ENCODE measurements at regions not wholly inside any gene's neighbourhood (a gene's known extent, or its start where the extent isn't known, plus 50 kb on each side); places are given as distances from the start of the nearest gene placed in this dataset.
A peak's percentile ranks its signal among the peaks of the same experiment; 100 is the strongest.

DNA sequence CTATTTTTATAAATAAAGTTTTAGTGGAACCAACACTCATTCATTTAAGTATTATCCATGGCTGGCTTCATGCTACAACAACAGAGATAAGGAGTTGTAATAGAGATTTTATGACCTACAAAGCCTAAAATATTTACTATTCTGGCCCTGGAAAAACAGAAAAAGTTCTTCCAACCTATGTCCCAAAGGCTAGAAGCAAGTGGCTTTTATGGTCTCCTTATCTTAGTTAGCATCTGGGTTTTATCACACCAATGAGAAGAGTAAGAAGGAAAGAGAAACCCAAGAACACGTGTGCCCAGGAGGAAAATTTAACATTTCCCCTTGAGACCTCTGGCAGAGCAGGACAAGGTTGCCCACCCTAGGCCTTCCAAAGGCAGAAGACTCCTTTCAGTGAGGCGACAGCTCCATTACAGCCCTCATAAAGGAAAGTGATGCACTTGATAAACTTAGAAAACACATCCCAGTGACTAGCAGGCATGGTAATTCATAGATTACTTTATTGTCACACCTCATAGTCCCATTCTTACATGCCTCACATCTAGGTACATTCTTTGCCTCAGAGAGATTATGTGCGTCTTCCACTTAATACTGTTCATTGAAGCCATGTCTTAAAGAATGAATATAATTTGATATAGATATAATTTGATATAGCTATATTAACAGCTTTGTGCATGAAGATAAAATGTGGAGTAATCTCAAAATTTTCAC is 113.2 kb upstream of the ACP3 start:
- Histone ChIP-seq H3K4me3 (no peak overlapping the region), H3K9me3 (replicated peaks) (no peaks in the 10 kb centered on the region), H3K4me1 (replicated peaks) (no peaks in the 10 kb centered on the region), H3K27me3 (replicated peaks) (no peaks in the 10 kb centered on the region), H3K27ac (no peak overlapping the region), H3K36me3 (no peaks in the 10 kb centered on the region)
- no peak for DNase-seq (ENCODE audit: low read depth in 1 of 2, low spot score in 2 of 2)

DNA sequence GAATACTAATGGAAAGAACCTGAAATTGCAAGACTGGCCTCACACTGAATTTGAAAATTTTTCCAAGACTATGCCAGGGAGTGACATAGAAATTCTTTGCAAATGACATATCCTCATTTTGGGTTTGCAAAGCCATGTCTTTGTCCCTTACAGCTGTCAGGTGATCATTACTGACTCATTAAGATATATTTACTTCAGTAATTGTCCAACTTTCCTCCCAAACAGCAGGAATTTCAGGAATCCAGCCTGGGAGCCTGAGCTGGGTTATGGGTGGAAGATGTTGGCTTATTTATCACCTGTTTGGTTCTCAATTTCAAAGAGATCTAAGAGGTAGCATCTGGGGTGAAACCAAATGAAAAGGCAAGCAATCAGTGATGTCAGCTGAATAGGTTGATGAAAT is 111.6 kb upstream of the ACP3 start:
- H3K27ac ChIP-seq: no peak overlapping the region
- DNase-seq (ENCODE audit: low read depth in 1 of 2, low spot score in 2 of 2): no peak
- H3K36me3 ChIP-seq: no peaks in the 10 kb centered on the region
- H3K4me1 ChIP-seq (replicated peaks): no peaks in the 10 kb centered on the region
- no peaks in the 10 kb centered on the region for H3K9me3 ChIP-seq (replicated peaks)
- no peak overlapping the region for H3K4me3 ChIP-seq
- H3K27me3 ChIP-seq (replicated peaks): no peaks in the 10 kb centered on the region

DNA sequence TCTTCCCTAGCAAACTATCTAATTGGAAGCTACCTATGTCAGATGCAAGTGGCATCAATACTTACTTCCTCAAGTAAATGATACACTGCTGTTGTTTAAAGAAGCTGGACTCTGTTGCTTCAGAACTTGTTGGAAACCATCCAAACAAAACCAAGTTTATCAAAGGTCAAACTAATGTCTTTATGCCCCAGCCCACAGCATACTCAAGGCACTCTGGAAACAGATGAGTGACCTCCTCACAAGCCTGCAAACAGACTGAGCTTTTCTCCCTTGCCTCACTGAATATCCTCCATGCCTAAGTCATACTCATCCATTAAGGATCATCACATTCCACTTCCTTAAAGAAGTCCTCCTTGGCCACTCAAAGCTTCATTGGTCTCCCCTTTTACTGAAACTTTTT is 107.4 kb upstream of the ACP3 start:
- Histone ChIP-seq H3K27me3 (replicated peaks) (no peaks in the 10 kb centered on the region), H3K4me1 (replicated peaks) (no peaks in the 10 kb centered on the region), H3K27ac (no peak overlapping the region), H3K36me3 (no peaks in the 10 kb centered on the region), H3K9me3 (replicated peaks) (no peaks in the 10 kb centered on the region), H3K4me3 (no peak overlapping the region)
- no peak for DNase-seq (ENCODE audit: low read depth in 1 of 2, low spot score in 2 of 2)

DNA sequence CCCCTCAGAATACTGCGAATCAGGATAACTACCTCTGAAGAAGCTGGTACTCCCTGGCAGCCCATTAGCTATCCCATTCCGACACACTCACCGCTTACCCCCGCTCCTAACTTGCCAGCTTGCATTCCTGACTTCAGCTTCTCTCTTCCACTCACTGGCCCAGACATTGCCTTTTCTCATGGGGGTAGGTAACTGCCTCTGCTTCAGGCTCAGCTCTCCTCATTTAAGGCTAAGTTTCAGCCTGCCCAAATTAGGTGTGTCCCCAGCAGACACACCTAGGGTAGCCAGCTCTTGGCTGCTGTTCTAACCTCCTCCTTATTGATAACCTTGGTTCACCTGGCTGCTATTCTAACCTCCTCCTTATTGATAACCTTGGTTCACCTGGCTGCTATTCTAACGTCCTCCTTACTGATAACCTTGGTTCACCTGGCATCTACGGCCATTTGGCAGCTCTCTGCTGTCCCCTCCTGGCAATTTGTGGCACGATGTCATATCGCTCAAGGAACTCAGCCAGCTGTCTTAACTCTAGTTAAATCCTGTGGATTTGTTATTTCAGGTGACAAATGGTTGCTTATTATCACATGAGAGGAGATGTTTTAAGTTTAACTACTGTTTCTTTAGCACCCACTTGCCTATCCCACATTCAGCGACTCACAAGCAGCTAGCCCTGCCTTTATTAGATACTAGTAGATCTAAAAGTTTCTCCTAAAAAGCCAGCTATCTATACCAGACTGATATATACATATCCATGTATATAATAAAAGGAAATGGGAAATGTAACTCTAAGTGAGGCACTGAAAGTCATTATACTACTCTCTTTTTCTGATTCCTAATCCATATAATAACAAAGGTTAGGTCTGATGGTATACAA is 106.5 kb upstream of the ACP3 start:
- Histone ChIP-seq H3K27ac (no peak overlapping the region), H3K36me3 (no peaks in the 10 kb centered on the region), H3K4me3 (no peak overlapping the region), H3K27me3 (replicated peaks) (no peaks in the 10 kb centered on the region), H3K9me3 (replicated peaks) (no peaks in the 10 kb centered on the region), H3K4me1 (replicated peaks) (no peaks in the 10 kb centered on the region)
- DNase-seq (ENCODE audit: low read depth in 1 of 2, low spot score in 2 of 2): no peak

DNA sequence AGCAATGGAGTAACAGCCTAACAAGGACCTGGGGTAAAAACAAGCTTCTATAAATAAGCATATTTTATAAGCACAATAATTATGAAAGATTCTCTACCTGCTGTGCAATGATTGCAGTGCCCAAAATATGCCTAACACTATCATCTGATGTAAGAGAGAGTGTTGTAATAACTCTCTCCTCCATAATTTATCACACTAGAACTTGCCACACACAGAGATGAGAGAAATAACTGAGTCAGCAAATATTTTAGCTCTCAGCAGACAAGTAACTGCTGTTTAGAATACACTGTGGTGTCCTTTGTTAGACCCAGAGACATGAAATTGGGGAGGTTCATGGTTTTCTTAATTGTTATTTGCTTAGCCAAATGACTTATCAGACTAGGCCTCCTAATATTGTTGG is 105.3 kb upstream of the ACP3 start:
- Histone ChIP-seq H3K4me3 (no peak overlapping the region), H3K4me1 (replicated peaks) (no peaks in the 10 kb centered on the region), H3K36me3 (no peaks in the 10 kb centered on the region), H3K9me3 (replicated peaks) (no peaks in the 10 kb centered on the region), H3K27ac (no peak overlapping the region), H3K27me3 (replicated peaks) (no peaks in the 10 kb centered on the region)
- no peak for DNase-seq (ENCODE audit: low read depth in 1 of 2, low spot score in 2 of 2)

DNA sequence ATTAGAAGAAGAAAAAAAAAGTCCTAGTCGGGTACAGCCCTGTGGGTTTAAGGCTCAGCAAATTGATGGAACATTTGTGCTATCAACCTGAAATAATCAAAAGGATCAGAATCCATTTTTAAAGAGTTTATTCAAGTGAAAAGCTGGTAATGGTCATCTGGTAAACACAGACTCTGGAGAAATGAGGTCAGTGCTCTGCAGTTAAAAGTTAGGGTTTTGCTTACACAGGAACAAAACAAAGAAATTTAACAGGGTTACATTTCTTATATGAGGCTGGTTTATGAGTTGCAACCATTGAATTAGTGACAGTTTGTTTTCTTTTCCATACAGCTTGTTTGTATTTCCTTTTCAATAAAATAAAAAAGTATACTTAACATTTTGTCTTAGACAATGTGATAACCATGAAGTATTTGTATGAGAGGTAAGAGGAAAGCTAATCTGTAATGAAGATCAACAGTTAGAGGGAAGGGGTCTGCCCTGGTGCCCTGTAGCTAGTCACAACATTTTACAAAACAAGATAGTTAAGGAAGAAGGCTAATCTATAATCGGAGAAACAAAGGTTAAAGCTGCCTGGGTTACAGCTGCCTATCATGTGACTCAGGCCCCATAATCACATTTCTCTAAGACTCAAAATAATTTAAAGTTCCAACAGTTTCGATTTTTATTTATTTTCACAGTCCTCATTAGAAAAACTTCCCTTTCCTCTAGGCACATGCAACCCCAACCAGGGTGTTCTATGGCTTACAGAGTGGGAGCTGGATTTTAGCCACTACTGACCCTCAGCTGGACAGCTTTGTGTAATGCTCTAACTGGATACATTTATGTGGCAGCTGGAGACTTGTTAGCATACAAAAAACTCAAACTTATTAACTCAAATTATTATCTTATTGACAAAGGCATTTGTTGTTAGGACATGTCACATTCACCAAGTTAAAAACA is 98.1 kb upstream of the ACP3 start:
- Histone ChIP-seq H3K27me3 (replicated peaks) (no peaks in the 10 kb centered on the region), H3K9me3 (replicated peaks) (no peaks in the 10 kb centered on the region)
- DNase-seq (ENCODE audit: low read depth in 1 of 2, low spot score in 2 of 2): no peak

DNA sequence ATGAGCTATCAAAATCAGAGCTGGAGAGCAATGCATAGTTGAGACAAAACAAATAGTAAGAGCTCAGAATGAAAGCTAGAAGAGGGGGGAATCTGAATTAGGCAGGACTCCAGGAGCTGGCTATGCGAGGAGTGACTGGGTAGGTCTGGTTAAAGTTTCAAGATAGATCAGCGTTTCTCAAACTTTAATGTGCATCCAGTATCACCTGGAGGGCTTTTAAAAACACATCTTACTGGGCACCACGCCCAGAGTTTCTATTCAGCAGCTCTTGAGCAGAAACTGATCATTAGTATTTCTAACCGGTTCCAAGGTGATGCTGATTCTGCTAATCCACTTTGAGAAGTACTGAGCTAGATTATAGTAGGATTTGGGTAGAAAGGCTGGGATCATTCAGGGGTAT is 96.2 kb upstream of the ACP3 start:
- no peak overlapping the region for H3K27ac ChIP-seq
- H3K9me3 ChIP-seq (replicated peaks): no peaks in the 10 kb centered on the region
- DNase-seq (ENCODE audit: low read depth in 1 of 2, low spot score in 2 of 2): no peak
- no peaks in the 10 kb centered on the region for H3K27me3 ChIP-seq (replicated peaks)
- no peaks in the 10 kb centered on the region for H3K36me3 ChIP-seq
- H3K4me3 ChIP-seq: no peak overlapping the region
- no peaks in the 10 kb centered on the region for H3K4me1 ChIP-seq (replicated peaks)

More for the DNA sequence above, 98.1 kb upstream of the ACP3 start:
- no peaks in the 10 kb centered on the region for H3K4me1 ChIP-seq (replicated peaks)
- no peaks in the 10 kb centered on the region for H3K36me3 ChIP-seq
- no peak overlapping the region for H3K27ac ChIP-seq
- H3K4me3 ChIP-seq: no peak overlapping the region

DNA sequence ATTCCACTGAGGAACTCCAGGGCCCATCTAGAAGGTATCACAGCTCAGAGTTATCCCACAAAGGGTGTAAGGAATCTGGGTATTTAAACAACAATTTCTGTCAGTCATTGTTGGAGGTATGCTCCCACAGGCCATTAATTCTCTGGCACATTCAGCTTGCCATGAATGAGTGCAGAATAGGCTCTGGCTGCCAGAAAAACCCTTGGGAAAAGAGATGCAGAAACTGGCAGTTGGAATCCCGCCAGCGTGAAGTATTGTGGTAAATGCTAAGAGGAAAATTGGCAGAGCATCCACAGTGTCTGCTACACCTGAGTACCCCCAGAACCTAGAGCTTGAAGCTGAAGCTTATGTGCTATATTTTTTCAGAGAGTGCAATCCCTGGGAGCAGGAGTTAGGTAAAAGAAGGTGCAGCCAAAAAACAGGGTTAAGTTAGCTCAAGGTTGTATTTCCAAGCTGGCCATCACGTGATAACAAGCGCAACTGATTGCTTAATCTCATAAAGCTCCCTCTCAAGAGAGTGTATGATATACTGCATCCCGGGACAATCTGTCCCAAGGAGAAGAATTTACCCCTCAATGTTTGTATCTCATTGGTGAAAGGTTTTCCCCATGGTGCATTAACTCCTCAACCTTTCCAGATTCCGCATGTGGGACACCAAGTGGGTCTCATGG is 94.2 kb upstream of the ACP3 start:
- Histone ChIP-seq H3K36me3 (no peaks in the 10 kb centered on the region), H3K4me3 (no peak overlapping the region), H3K27ac (no peak overlapping the region), H3K4me1 (replicated peaks) (no peaks in the 10 kb centered on the region), H3K9me3 (replicated peaks) (no peaks in the 10 kb centered on the region), H3K27me3 (replicated peaks) (no peaks in the 10 kb centered on the region)
- DNase-seq (ENCODE audit: low read depth in 1 of 2, low spot score in 2 of 2): no peak

DNA sequence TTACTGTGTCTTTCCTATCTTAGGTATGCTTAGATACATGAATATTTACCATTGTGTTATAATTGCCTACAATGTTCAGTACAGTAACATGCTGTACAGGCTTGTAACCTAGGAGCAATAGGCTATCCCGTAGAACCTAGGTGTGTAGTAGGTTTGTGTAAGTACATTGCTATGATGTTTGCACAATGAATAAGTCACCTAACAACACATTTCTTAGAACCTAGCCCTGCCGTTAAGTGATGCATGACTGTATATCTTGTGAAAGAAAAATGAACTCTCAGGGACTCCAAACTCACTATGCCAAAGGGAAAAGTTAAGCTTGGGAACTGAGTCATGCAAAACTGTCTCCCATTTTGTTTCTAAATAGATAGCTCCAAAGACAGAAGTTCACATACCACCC is 91.5 kb upstream of the ACP3 start:
- Histone ChIP-seq H3K9me3 (replicated peaks) (no peaks in the 10 kb centered on the region), H3K4me1 (replicated peaks) (no peaks in the 10 kb centered on the region), H3K36me3 (no peaks in the 10 kb centered on the region), H3K4me3 (no peak overlapping the region), H3K27ac (no peak overlapping the region), H3K27me3 (replicated peaks) (no peaks in the 10 kb centered on the region)
- DNase-seq (ENCODE audit: low read depth in 1 of 2, low spot score in 2 of 2): no peak

DNA sequence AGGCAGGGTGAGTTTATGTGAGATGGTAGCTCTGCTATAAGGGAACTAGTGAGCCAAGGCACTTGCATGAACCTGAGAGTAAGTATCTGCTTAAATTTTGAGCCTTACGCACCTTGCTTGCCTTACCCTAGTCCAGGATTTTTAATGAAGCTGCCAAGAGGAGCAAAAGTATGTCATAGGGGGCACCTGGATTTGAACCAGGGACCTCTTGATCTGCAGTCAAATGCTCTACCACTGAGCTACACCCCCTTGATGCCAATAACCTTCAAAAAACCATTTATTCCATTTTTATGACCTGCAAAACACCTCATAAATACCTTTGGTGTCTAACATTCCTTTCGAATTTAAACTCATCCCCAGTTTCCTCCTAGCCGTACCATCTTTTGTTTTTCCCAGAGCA is 88.3 kb upstream of the ACP3 start:
- no peak overlapping the region for H3K27ac ChIP-seq
- DNase-seq (ENCODE audit: low read depth in 1 of 2, low spot score in 2 of 2): no peak

DNA sequence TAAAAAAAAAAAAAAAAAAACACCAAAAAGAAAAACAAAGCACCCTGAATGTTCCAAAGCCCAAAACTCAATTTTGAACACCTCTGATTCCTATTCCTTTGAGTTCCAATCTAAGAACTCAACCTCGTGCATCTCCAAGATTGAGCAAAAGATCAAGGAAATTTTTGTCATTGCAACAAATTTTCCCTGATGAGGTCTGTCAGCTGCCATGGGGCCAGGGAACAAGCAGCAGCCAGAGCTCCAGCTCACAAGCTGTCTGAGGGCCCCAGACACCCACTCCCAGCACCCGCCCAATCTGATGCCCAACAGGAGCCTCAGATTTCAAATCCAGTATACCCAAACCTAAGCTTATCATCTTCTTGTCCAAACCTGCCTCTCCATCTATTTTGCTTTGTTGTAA is 87.6 kb upstream of the ACP3 start:
- DNase-seq (ENCODE audit: low read depth in 1 of 2, low spot score in 2 of 2): no peak
- no peak overlapping the region for H3K4me3 ChIP-seq
- H3K27me3 ChIP-seq (replicated peaks): no peaks in the 10 kb centered on the region
- no peaks in the 10 kb centered on the region for H3K9me3 ChIP-seq (replicated peaks)
- H3K27ac ChIP-seq: no peak overlapping the region
- H3K4me1 ChIP-seq (replicated peaks): no peaks in the 10 kb centered on the region
- H3K36me3 ChIP-seq: no peaks in the 10 kb centered on the region

More for the DNA sequence above, 88.3 kb upstream of the ACP3 start:
- Histone ChIP-seq H3K4me3 (no peak overlapping the region), H3K4me1 (replicated peaks) (no peaks in the 10 kb centered on the region), H3K36me3 (no peaks in the 10 kb centered on the region), H3K27me3 (replicated peaks) (no peaks in the 10 kb centered on the region), H3K9me3 (replicated peaks) (no peaks in the 10 kb centered on the region)

DNA sequence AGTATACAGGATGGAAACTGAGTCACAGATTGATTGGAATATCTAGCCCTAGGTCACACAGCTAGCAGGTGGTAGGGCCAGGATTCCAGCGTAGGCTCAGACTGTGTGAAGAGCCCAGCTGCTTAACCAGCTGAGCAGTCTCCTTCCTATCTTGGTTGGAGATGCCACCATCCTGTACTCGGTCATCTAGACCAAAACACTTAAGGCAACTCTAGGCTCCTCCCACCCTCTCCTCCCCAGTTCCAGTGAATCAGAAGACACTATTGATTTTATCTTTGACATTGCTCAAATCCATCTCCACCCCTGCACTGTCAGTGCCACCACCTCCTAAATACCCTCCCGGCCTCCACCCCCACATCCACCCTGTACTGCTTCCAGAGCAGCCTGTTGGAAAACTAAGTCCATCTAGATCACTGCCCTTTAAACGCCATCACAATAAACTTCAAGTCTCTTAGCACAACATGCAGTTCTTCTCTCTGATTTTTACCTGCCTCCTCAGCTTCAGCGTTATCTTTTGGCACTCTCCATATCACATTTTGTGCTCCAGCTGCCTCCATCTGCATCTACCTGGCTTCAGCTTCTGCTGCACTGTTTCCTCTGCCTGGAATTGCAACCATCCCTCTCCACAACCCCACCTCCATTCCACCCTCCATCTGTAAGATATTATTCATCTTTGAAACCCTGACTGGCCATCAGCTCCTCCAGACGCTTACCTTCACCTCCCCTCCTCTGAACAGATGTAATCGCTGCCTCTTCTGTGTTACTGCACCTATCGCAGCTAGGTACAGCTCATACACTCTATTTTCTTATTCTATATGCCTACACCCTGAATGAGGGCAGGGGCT is 86.8 kb upstream of the ACP3 start:
- Histone ChIP-seq H3K9me3 (replicated peaks) (no peaks in the 10 kb centered on the region), H3K36me3 (no peaks in the 10 kb centered on the region), H3K4me1 (replicated peaks) (no peaks in the 10 kb centered on the region), H3K27me3 (replicated peaks) (no peaks in the 10 kb centered on the region), H3K27ac (no peak overlapping the region), H3K4me3 (no peak overlapping the region)
- DNase-seq (ENCODE audit: low read depth in 1 of 2, low spot score in 2 of 2): no peak

DNA sequence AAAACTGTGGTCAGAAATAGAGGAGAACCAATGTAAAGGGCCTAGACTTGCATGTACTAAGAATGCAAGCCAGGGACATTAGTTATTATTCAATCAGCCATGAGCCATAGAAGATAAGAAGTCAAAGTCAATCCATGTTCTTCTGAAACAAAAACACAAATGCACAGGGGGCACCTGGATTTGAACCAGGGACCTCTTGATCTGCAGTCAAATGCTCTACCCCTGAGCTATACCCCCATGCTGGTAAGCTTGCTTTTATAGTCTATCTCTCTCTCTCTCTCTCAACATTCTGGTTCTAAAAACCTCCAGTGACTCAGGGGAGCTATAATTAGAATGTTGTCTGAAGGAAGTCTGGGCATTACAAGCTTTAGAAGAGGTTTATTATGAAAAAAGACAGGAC is 85.6 kb upstream of the ACP3 start:
- Histone ChIP-seq H3K4me1 (replicated peaks) (no peaks in the 10 kb centered on the region), H3K27me3 (replicated peaks) (no peaks in the 10 kb centered on the region), H3K4me3 (no peak overlapping the region), H3K36me3 (no peaks in the 10 kb centered on the region), H3K9me3 (replicated peaks) (no peaks in the 10 kb centered on the region), H3K27ac (no peak overlapping the region)
- peak in 1 of 2 experiments; percentile 50 for DNase-seq (ENCODE audit: low read depth in 1 of 2, low spot score in 2 of 2)

All from SJSA1 (cell line).